Memory B cell (primary cell): ENCODE measurements at regions not wholly inside any gene's neighbourhood (a gene's known extent, or its start where the extent isn't known, plus 50 kb on each side); places are given as distances from the start of the nearest gene placed in this dataset.
A peak's percentile ranks its signal among the peaks of the same experiment; 100 is the strongest.

Source experiments
- ATAC-seq: fragments of 150-1000 bp; cut with Tn5 transposase; 2 replicates; pipeline ENCODE4 v1.10.0; 2021; ENCODE audit warnings: low read depth, mild to moderate bottlenecking, moderate library complexity
- DNase-seq, 2 donors: peaks; one replicate each; pipeline ENCODE4 v3.0.0; 2022; ENCODE audit warnings: low spot score in 2 of 2
- H3K27ac Mint-ChIP-seq: one replicate; pipeline ENCODE4 v1.8.0; 2022; ENCODE audit warnings: mild to moderate bottlenecking, moderate library complexity, mixed read lengths
- H3K27me3 Mint-ChIP-seq: one replicate; pipeline ENCODE4 v1.8.0; 2022; ENCODE audit warnings: mixed read lengths
- H3K36me3 Mint-ChIP-seq: one replicate; pipeline ENCODE4 v1.8.0; 2022; ENCODE audit warnings: mild to moderate bottlenecking, mixed read lengths
- H3K4me1 Mint-ChIP-seq: one replicate; pipeline ENCODE4 v1.8.0; 2022; ENCODE audit warnings: mixed read lengths
- H3K4me3 Mint-ChIP-seq: one replicate; pipeline ENCODE4 v1.8.0; 2022; ENCODE audit warnings: mild to moderate bottlenecking, moderate library complexity, mixed read lengths
- H3K9me3 Mint-ChIP-seq: one replicate; pipeline ENCODE4 v1.8.0; 2022; ENCODE audit warnings: mixed read lengths

DNA sequence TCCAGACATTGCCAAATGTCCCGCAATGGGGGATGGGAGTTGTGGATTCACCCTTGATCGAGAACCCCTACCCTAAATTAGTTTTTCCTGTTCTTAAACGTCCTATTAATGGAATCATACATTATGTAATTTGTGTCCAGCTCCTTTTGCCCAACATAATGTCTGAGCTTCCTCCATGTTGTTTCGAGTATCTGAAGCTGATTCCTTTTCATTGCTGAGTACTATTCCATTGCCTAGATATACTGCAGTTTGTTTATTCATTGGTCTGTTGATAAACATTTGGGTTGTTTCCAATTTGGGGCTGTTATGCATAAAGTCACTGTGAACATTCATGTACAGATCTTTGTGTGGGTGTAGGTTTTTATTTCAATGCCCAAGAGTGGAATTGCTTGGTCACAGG, 251.3 kb downstream of the BCOR start:
- no peak for ATAC-seq
- DNase-seq: no peak
- no peak overlapping the region for H3K27ac Mint-ChIP-seq
- no peaks in the 10 kb centered on the region for H3K4me1 Mint-ChIP-seq
- no peaks in the 10 kb centered on the region for H3K27me3 Mint-ChIP-seq
- H3K9me3 Mint-ChIP-seq: no peaks in the 10 kb centered on the region
- H3K36me3 Mint-ChIP-seq: peaks cover 3% of the 10 kb centered on the region
- no peak overlapping the region for H3K4me3 Mint-ChIP-seq

DNA sequence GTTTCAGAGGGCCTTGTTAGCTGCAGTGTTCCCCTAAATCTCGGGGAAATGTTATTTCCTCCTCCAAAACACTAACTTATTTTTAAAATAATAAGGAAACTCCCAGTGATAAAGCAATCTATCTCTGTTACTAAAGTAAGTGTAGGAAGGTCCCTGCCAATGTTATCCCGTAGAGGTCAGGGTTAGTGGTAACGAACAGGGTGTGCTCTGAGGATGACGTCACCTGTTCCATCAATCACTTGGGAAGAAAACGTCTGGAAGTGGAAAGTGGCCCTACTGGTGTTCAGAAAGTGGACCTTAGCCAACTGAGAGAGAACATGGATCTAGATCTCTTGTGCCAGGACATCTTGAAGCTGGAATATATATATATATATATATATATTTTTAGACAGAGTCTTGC, 249.5 kb downstream of the BCOR start:
- Mint-ChIP-seq H3K4me1 (no peaks in the 10 kb centered on the region), H3K4me3 (no peak overlapping the region), H3K27ac (no peak overlapping the region), H3K27me3 (no peaks in the 10 kb centered on the region), H3K36me3 (peaks cover 3% of the 10 kb centered on the region), H3K9me3 (no peaks in the 10 kb centered on the region)
- DNase-seq (no peak), ATAC-seq (no peak)

- ATAC-seq: no peak
- no peak for DNase-seq
- peaks cover 6% of the 10 kb centered on the region for H3K4me1 Mint-ChIP-seq
- H3K36me3 Mint-ChIP-seq: peaks cover 3% of the 10 kb centered on the region
- no peaks in the 10 kb centered on the region for H3K27me3 Mint-ChIP-seq
- no peaks in the 10 kb centered on the region for H3K9me3 Mint-ChIP-seq
- H3K4me3 Mint-ChIP-seq: no peak overlapping the region
- no peak overlapping the region for H3K27ac Mint-ChIP-seq
These were observed 248.9 kb downstream of the BCOR start for GRCh38 chrX:39848900-39849299.

- H3K27me3 Mint-ChIP-seq: no peaks in the 10 kb centered on the region
- DNase-seq (no peak), ATAC-seq (no peak)
- H3K9me3 Mint-ChIP-seq: no peaks in the 10 kb centered on the region
- H3K4me1 Mint-ChIP-seq: peaks cover 11% of the 10 kb centered on the region
- H3K4me3 Mint-ChIP-seq: no peak overlapping the region
- peaks cover 3% of the 10 kb centered on the region for H3K36me3 Mint-ChIP-seq
- no peak overlapping the region for H3K27ac Mint-ChIP-seq
These were observed 247.5 kb downstream of the BCOR start for GRCh38 chrX:39850209-39850608.

- no peak overlapping the region for H3K27ac Mint-ChIP-seq
- H3K36me3 Mint-ChIP-seq: peaks cover 3% of the 10 kb centered on the region
- no peaks in the 10 kb centered on the region for H3K27me3 Mint-ChIP-seq
- H3K9me3 Mint-ChIP-seq: no peaks in the 10 kb centered on the region
- ATAC-seq (no peak), DNase-seq (no peak)
- no peak overlapping the region for H3K4me3 Mint-ChIP-seq
- peaks cover 13% of the 10 kb centered on the region for H3K4me1 Mint-ChIP-seq
These were observed 247.1 kb downstream of the BCOR start for GRCh38 chrX:39850630-39851152.

GRCh38 chrX:39851745-39852455, 245.9 kb downstream of the BCOR start:
- Mint-ChIP-seq H3K27ac (no peak overlapping the region), H3K27me3 (no peaks in the 10 kb centered on the region), H3K4me3 (no peak overlapping the region), H3K9me3 (no peaks in the 10 kb centered on the region), H3K36me3 (peaks cover 3% of the 10 kb centered on the region), H3K4me1 (peaks cover 16% of the 10 kb centered on the region)
- DNase-seq: no peak
- no peak for ATAC-seq

DNA sequence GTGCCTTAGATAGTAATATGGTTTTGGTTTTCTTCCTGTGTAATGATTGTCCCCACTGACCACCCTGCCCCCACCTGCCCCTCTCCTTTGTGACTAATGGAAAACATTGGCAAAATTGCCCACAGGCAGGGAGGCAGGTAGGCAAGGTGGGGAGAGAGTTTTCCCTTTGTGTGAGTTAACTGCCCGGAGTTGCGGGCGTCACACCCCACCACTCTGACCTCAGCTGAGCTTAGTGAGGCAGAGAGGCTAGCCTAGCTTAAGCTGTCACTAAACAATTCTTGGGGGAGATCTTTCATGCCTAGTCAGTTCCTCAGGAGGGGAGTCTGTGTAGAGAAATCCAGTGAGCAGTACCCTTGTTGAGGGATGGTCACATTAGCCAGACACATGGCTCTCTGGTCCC, 245.3 kb downstream of the BCOR start:
- no peak for ATAC-seq
- Mint-ChIP-seq H3K4me3 (no peak overlapping the region), H3K36me3 (peaks cover 1% of the 10 kb centered on the region), H3K4me1 (peaks cover 17% of the 10 kb centered on the region), H3K27ac (no peak overlapping the region), H3K27me3 (no peaks in the 10 kb centered on the region), H3K9me3 (no peaks in the 10 kb centered on the region)
- no peak for DNase-seq

GRCh38 chrX:39853417-39854030, 244.2 kb downstream of the BCOR start:
- Mint-ChIP-seq H3K27ac (peak overlapping the region; percentile 73), H3K27me3 (no peaks in the 10 kb centered on the region), H3K36me3 (peaks cover 1% of the 10 kb centered on the region), H3K4me3 (no peak overlapping the region), H3K4me1 (peaks cover 17% of the 10 kb centered on the region), H3K9me3 (no peaks in the 10 kb centered on the region)
- ATAC-seq (no peak), DNase-seq (no peak)

GRCh38 chrX:39854772-39855747, 242.7 kb downstream of the BCOR start:
- H3K4me3 Mint-ChIP-seq: peak overlapping the region; percentile 67
- H3K27ac Mint-ChIP-seq: peak overlapping the region; percentile 73
- no peaks in the 10 kb centered on the region for H3K27me3 Mint-ChIP-seq
- H3K4me1 Mint-ChIP-seq: peaks cover 22% of the 10 kb centered on the region
- H3K36me3 Mint-ChIP-seq: no peaks in the 10 kb centered on the region
- DNase-seq (peak; percentile 39 to 53), ATAC-seq (peak; percentile 93)
- no peaks in the 10 kb centered on the region for H3K9me3 Mint-ChIP-seq

DNA sequence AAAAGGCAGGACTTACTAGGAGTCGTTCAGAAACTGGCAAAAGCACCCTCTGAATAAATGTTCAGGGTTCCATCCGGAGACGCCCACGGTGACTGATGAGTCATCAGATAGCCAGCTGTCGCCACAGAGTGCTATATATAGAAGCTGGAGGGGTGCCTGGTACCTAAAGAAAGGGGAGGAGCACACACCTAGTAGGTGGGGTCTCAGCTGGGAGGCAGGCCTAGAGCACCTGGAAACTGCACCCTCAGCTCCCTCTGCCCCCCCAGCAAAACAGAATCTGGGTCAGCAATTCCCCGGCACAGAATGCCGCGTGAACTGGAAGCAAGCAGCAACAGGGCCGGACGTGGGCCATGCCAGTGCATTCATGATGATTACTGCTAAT, 242.0 kb downstream of the BCOR start:
- Mint-ChIP-seq H3K36me3 (no peaks in the 10 kb centered on the region), H3K4me3 (peak overlapping the region; percentile 29), H3K27ac (peak overlapping the region; percentile 73), H3K27me3 (no peaks in the 10 kb centered on the region), H3K4me1 (peaks cover 25% of the 10 kb centered on the region), H3K9me3 (no peaks in the 10 kb centered on the region)
- ATAC-seq (peak; percentile 65), DNase-seq (peak in 1 of 2 donors; percentile 18)

- H3K27me3 Mint-ChIP-seq: no peaks in the 10 kb centered on the region
- H3K36me3 Mint-ChIP-seq: no peaks in the 10 kb centered on the region
- H3K9me3 Mint-ChIP-seq: no peaks in the 10 kb centered on the region
- no peak for DNase-seq
- H3K4me1 Mint-ChIP-seq: peaks cover 25% of the 10 kb centered on the region
- ATAC-seq: no peak
- no peak overlapping the region for H3K27ac Mint-ChIP-seq
- no peak overlapping the region for H3K4me3 Mint-ChIP-seq
These were observed 241.2 kb downstream of the BCOR start for GRCh38 chrX:39856472-39857121.

- H3K4me3 Mint-ChIP-seq: no peak overlapping the region
- no peaks in the 10 kb centered on the region for H3K36me3 Mint-ChIP-seq
- H3K27ac Mint-ChIP-seq: no peak overlapping the region
- ATAC-seq (no peak), DNase-seq (no peak)
- no peaks in the 10 kb centered on the region for H3K9me3 Mint-ChIP-seq
- H3K4me1 Mint-ChIP-seq: peaks cover 25% of the 10 kb centered on the region
- no peaks in the 10 kb centered on the region for H3K27me3 Mint-ChIP-seq
These were observed 240.0 kb downstream of the BCOR start for GRCh38 chrX:39857780-39858179.

DNA sequence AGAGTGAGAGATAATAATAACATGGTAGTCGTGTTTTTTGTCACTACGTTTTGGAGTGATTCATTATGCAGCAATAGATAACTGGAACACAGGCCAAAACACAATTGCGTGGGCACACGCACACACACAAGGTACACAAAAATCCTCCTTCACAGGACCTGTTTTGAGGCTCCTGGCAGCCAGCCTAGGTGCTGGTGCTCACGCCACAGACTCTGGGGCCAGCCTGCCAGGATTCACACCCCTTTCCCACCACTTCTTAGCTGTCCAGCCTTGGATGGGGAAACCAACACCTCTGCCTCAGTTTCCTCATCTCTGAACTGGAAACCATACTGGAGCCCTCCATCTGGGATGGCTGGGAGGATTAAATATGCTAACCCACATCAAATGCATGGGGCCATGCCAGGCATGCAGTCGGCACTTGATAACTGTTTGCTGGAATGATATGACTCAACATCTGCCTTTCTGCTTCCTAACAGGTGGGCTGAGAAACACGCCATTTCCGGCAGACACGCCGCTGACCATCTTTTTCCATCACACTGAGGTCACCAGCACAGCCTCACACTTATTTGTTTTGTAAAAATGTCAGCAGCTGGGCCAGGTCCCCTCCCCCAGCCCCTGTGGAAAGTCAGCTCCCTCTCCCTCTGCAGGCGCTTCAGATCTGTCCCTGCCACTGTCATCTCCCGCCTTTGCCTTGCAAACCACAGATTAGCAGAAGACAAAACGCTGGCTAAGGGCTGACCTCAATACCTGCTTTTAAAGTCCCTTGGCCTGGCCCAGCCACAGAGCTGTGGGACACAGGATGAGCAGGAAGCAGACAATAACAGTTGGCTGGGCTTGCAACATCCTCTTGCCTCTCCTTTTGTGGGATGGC, 237.5 kb downstream of the BCOR start:
- Mint-ChIP-seq H3K9me3 (no peaks in the 10 kb centered on the region), H3K36me3 (no peaks in the 10 kb centered on the region), H3K27ac (no peak overlapping the region), H3K4me1 (peaks cover 14% of the 10 kb centered on the region), H3K4me3 (no peak overlapping the region), H3K27me3 (no peaks in the 10 kb centered on the region)
- DNase-seq (no peak), ATAC-seq (peak; percentile 18)
